ENCODE measurements at regions not wholly inside any gene's neighbourhood (a gene's known extent, or its start where the extent isn't known, plus 50 kb on each side); places are given as distances from the start of the nearest gene placed in this dataset.

DNA sequence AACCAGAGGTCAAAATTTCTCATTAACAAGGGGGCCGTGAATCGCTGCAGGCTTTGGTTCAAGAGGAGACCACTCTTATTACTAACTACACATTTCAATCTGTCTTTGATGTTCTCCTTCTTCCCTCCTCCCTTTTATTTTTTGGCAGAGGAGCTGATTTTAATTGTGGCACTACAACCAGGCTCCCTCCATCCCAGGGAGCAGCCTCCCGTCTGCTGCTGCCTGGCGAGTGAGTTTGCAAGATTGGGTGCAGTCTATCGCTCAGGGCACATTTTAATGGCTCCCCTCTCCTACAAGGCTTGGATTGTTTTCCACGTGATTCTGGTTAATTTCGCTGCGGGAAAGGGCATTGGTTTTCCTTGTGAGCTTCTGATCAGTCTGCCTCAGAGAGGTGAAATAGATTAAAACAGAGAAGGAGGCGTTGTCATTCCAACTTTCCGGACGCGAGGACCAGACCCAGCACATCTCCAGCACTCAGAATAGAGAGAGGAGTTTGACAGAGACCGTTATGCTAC, 81.4 kb downstream of the KCTD15 start:
- intact Hi-C loops (cut with DNase I): no loop called here
- 76 to 84% methylated on average over 13 of the region's 13 CpGs for WGBS, 2 donors
- no peak for ATAC-seq
- Histone ChIP-seq H3K4me3 (no peak overlapping the region), H3K36me3 (no peaks in the 10 kb centered on the region), H3K4me1 (peaks cover 5 to 22% (median 16%) of the 10 kb centered on the region in 9 donors), H3K27me3 (no peaks in the 10 kb centered on the region), H3K9me3 (no peaks in the 10 kb centered on the region), H3K27ac (no peak overlapping the region)
- DNase-seq: no peak
- TF ChIP-seq, protein P1, sequence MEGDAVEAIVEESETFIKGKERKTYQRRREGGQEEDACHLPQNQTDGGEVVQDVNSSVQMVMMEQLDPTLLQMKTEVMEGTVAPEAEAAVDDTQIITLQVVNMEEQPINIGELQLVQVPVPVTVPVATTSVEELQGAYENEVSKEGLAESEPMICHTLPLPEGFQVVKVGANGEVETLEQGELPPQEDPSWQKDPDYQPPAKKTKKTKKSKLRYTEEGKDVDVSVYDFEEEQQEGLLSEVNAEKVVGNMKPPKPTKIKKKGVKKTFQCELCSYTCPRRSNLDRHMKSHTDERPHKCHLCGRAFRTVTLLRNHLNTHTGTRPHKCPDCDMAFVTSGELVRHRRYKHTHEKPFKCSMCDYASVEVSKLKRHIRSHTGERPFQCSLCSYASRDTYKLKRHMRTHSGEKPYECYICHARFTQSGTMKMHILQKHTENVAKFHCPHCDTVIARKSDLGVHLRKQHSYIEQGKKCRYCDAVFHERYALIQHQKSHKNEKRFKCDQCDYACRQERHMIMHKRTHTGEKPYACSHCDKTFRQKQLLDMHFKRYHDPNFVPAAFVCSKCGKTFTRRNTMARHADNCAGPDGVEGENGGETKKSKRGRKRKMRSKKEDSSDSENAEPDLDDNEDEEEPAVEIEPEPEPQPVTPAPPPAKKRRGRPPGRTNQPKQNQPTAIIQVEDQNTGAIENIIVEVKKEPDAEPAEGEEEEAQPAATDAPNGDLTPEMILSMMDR (IDR thresholded peaks at IDR 0.05): no peak

DNA sequence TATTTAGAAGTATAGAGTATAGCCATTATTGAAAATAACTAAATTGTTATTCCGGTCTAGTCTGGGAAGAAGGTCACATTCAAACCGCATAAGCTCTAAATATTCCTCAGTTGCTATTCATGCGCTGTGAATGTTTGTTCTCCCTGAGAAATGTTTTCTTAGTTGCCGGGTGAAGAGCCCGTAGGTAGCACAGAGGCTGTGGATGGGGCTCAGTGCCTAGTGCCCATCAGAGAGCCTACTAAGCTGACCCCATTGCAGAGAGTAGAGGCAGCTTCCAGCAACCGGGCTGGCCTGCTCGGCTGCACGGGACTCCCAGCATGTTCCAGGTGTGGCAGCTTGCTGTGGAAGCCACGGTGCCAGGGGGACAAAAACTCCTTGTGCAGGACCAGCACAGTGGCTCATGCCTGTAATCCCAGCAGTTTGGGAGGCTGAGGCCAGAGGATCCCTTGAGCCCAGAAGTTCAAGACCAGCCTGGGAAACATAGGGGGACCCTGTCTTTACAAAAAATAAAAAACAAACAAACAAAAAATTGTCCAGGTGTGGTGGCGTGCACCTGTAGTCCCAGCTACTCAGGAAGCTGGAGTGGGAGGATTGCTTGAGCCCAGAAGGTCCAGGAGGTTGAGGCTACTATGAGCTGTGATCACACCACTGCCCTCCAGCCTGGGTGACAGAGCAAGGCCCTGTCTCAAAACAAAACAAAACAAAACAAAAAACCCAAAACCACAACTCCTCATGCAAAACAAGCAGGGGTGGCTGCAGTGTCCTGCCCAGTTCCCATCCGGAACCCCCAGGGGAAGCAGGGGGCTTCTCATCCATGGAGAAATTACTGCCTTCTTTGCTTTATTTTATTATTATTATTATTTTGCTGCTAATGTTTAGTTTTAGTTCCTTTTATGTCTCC, 82.5 kb downstream of the KCTD15 start:
- intact Hi-C loops (cut with DNase I): no loop called here
- Histone ChIP-seq H3K36me3 (no peaks in the 10 kb centered on the region), H3K4me3 (no peak overlapping the region), H3K9me3 (no peaks in the 10 kb centered on the region), H3K4me1 (peaks cover 5 to 33% (median 24%) of the 10 kb centered on the region in 9 donors), H3K27me3 (no peaks in the 10 kb centered on the region), H3K27ac (peak overlapping the region in 8 of 10 donors; percentile 40 to 87 (median 72))
- peak in 2 of 8 donors; percentile 41 to 68 for ATAC-seq
- TF ChIP-seq, protein P1 (IDR thresholded peaks at IDR 0.05): no peak
- 83 to 87% methylated on average over 11 of the region's 11 CpGs for WGBS, 2 donors
- DNase-seq: no peak

GRCh38 chr19:33879818-33880575, 83.3 kb downstream of the KCTD15 start:
- DNase-seq: peak; percentile 19 to 47
- intact Hi-C loops (cut with DNase I): loop anchor here in 2 of 10 donors (5.0 kb wide), 2 partner anchors 58 to 83 kb away; partner anchors contain the start of gene KCTD15 (in 2 of the 2)
- 36 to 41% methylated on average over 15 of the region's 15 CpGs for WGBS, 2 donors
- no peak overlapping the region for H3K4me3 ChIP-seq
- peaks cover 0 to 4% (median 0%) of the 10 kb centered on the region in 7 donors for H3K27me3 ChIP-seq
- TF ChIP-seq, protein P1 (IDR thresholded peaks at IDR 0.05): no peak
- H3K27ac ChIP-seq: peak overlapping the region; percentile 40 to 87 (median 66)
- ATAC-seq: peak; percentile 46 to 75 (median 61)
- no peaks in the 10 kb centered on the region for H3K9me3 ChIP-seq
- no peaks in the 10 kb centered on the region for H3K36me3 ChIP-seq
- H3K4me1 ChIP-seq: peaks cover 5 to 41% (median 32%) of the 10 kb centered on the region in 9 donors
